ENCODE measurements at regions not wholly inside any gene's neighbourhood (a gene's known extent, or its start where the extent isn't known, plus 50 kb on each side); places are given as distances from the start of the nearest gene placed in this dataset.

DNA sequence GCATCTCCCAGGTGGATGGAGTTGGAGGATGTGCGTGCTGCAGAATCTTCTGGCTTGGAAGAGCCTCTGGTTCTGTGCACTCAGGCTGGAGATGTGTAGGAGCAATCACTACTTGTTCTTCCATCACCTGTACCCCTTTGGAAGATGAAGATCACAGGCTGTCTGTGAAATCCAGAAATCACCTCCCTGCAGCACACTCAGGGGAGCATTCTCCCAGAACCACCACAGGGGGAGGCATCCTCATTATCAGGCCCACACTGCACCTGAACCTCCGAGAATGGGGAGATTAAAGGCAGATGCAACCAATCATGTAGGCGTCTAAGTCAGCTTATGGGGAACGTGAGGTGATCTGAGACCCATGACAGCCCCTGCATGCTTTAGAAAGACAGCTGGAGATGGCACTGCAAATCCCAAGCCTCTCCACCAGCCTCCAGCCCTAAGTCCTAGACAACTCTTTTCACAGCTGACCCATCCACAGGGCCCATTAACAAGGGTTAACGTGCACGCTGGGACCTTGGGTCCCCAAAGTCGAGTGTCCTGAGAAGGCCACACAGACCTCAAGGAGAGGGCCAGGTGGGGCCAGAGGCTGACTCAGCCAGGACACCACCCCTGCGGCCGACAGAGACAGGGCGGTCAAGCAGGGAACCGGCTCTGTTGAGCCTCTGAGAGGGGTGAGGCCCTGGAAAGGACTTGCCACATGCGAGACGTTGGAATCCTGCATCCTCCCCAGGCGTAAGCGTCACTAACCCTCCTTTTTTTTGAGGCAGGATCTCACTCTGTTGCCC is 314.9 kb downstream of the EIPR1 start (continued):
- TF ChIP-seq, protein P1, sequence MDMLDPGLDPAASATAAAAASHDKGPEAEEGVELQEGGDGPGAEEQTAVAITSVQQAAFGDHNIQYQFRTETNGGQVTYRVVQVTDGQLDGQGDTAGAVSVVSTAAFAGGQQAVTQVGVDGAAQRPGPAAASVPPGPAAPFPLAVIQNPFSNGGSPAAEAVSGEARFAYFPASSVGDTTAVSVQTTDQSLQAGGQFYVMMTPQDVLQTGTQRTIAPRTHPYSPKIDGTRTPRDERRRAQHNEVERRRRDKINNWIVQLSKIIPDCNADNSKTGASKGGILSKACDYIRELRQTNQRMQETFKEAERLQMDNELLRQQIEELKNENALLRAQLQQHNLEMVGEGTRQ (IDR thresholded peaks at IDR 0.05; ENCODE audit: borderline replicate concordance, low read depth, low read length): no peak
- TF ChIP-seq FOXJ3 (CRISPR knock-in tag; IDR thresholded peaks at IDR 0.05): no peak
- no peak for TF ChIP-seq NFIC (IDR thresholded peaks at IDR 0.05; ENCODE audit: borderline replicate concordance)
- TF ChIP-seq GABPA (IDR thresholded peaks at IDR 0.05; ENCODE audit: low read depth): no peak

DNA sequence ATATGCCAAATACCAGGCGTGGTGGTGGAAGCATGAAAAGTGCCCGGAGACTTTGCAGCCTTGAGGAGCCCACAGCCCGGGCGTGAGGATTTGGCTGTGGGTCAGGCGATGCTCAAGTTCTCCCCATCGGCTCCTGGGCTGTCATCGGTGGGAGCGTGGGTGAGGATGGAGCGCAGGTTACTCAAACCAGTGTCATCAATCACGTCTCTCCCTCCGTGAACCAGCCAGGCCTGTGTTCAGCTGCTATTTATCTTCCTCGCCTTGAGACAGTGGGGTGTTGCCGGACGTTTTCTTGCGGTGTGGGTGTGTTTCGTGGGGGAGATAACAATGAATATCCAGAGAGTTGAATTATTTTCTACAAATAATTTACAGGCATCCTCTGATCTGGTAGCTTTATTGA is 317.6 kb downstream of the EIPR1 start:
- TF ChIP-seq RFX5 (IDR thresholded peaks at IDR 0.05; ENCODE audit: low read length): no peak
- no peak for TF ChIP-seq POLR2AphosphoS5 (IDR thresholded peaks at IDR 0.05; ENCODE audit: low read depth, low read length)
- TF ChIP-seq, protein P1 (IDR thresholded peaks at IDR 0.05; ENCODE audit: borderline replicate concordance, low read depth, low read length): no peak
- no peak for TF ChIP-seq EZH2phosphoT487 (IDR thresholded peaks at IDR 0.05; ENCODE audit: borderline replicate concordance, low read depth)
- no peak for TF ChIP-seq TAF1 (IDR thresholded peaks at IDR 0.05; ENCODE audit: borderline replicate concordance, low read depth, low read length)
- TF ChIP-seq GATA2 (CRISPR knock-in tag; IDR thresholded peaks at IDR 0.05): no peak
- no peak for TF ChIP-seq JUND (IDR thresholded peaks at IDR 0.05)
- Histone ChIP-seq H3K4me1 (ENCODE audit: control insufficient read depth in 1 of 2, insufficient read depth in 2 of 2, low read depth in 1 of 2, low read length in 1 of 2) (no peaks in the 10 kb centered on the region), H3K79me2 (ENCODE audit: insufficient read depth) (no peaks in the 10 kb centered on the region), H3K9me2 (no peaks in the 10 kb centered on the region), H3K9me3 (no peaks in the 10 kb centered on the region), H3K27ac (ENCODE audit: low read depth in 2 of 2, low read length in 1 of 2) (no peak overlapping the region), H3K27me3 (ENCODE audit: insufficient read depth) (no peaks in the 10 kb centered on the region), H3K4me3 (ENCODE audit: low read depth in 2 of 2, low read length in 1 of 2) (no peak overlapping the region), H2AFZ (ENCODE audit: low read depth) (no peak overlapping the region), H3K9ac (no peak overlapping the region), H3F3A (replicated peaks; ENCODE audit: insufficient read depth) (no peaks in the 10 kb centered on the region), H3K36me3 (replicated peaks in 1 of 2; ENCODE audit: control insufficient read depth in 1 of 2, insufficient read depth in 2 of 2, low read length in 1 of 2) (no peaks in the 10 kb centered on the region), H4K20me1 (ENCODE audit: insufficient read depth) (no peaks in the 10 kb centered on the region), H3K4me2 (no peak overlapping the region)
- no peak for DNase-seq
- ChIA-PET CTCF (no interaction called here), POLR2A (no interaction called here)
- WGBS (ENCODE audit: low lambda C conversion rate): 68% methylated on average over 16 of the region's 16 CpGs

DNA sequence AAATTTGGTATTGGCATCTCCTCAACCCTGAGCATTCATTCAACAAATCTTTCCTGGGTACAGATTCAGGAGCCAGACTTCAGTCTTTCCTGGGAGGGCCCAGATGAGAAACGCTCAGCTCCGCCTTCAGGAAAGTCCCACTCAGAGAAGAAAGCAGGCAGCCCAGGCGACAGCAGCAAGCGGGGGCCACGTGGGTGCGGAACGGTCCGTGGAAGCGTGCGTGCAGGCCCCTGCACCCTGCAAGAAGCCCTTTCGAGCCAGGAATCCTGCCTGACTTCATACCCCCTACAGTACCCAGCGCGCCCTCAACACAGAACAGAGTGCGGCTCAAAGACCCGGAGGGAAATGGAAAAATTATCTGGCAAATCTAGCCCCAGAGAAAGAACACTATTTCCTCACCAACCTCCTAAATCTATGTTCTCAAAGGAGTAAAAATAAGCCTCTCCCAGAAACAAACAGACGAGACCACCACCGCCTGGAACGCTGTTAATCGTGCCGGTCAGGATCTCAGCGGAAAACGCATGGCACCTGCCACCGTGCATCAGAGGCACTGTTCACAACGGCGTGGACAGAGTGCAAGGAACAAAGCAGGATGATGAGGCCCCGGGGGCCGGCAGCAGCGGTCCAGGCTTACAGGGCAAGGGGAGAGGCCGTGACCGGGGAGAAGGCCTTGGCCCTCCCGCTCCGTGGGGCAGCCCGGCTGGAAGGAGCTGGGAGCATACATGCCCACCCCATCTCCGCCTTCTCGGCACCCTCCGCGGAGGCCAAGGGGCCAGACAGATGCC is 318.3 kb downstream of the EIPR1 start:
- Histone ChIP-seq H3K9ac (no peak overlapping the region), H3K9me2 (no peaks in the 10 kb centered on the region), H3F3A (replicated peaks; ENCODE audit: insufficient read depth) (no peaks in the 10 kb centered on the region), H3K27ac (ENCODE audit: low read depth in 2 of 2, low read length in 1 of 2) (no peak overlapping the region), H3K4me2 (no peak overlapping the region), H2AFZ (ENCODE audit: low read depth) (no peak overlapping the region), H3K4me3 (ENCODE audit: low read depth in 2 of 2, low read length in 1 of 2) (no peak overlapping the region), H3K27me3 (ENCODE audit: insufficient read depth) (no peaks in the 10 kb centered on the region), H3K36me3 (replicated peaks in 1 of 2; ENCODE audit: control insufficient read depth in 1 of 2, insufficient read depth in 2 of 2, low read length in 1 of 2) (no peaks in the 10 kb centered on the region), H3K9me3 (no peaks in the 10 kb centered on the region), H4K20me1 (ENCODE audit: insufficient read depth) (no peaks in the 10 kb centered on the region), H3K79me2 (ENCODE audit: insufficient read depth) (no peaks in the 10 kb centered on the region), H3K4me1 (ENCODE audit: control insufficient read depth in 1 of 2, insufficient read depth in 2 of 2, low read depth in 1 of 2, low read length in 1 of 2) (no peaks in the 10 kb centered on the region; a peak in 1 of 4 replicates)
- POLR2A ChIA-PET: no interaction called here
- CTCF ChIA-PET: interaction anchor here (1.0 kb wide), 1 partner anchor 15 kb away, joined by 3 read pairs; no protein-coding TSS in a partner anchor
- WGBS (ENCODE audit: low lambda C conversion rate): 66% methylated on average over 32 of the region's 37 CpGs
- no peak for DNase-seq
- no peak for TF ChIP-seq YY1 (IDR thresholded peaks at IDR 0.05; ENCODE audit: low read depth)
- TF ChIP-seq FOSL2 (IDR thresholded peaks at IDR 0.05; ENCODE audit: borderline replicate concordance, low read depth): no peak
- TF ChIP-seq EZH2phosphoT487 (IDR thresholded peaks at IDR 0.05; ENCODE audit: borderline replicate concordance, low read depth): no peak
- TF ChIP-seq FOXJ3 (CRISPR knock-in tag; IDR thresholded peaks at IDR 0.05): no peak
- TF ChIP-seq, protein P1 (IDR thresholded peaks at IDR 0.05; ENCODE audit: borderline replicate concordance, low read depth, low read length): no peak
- TF ChIP-seq RXRA (IDR thresholded peaks at IDR 0.05; ENCODE audit: borderline replicate concordance, low read depth): no peak
- no peak for TF ChIP-seq SIN3A (IDR thresholded peaks at IDR 0.05; ENCODE audit: borderline replicate concordance, low read depth, low read length)
- no peak for TF ChIP-seq POLR2AphosphoS5 (IDR thresholded peaks at IDR 0.05; ENCODE audit: low read depth, low read length)
- TF ChIP-seq SMC3 (IDR thresholded peaks at IDR 0.05; ENCODE audit: low read depth, low read length): no peak
- no peak for TF ChIP-seq JUND (IDR thresholded peaks at IDR 0.05)
- TF ChIP-seq TEAD4 (IDR thresholded peaks at IDR 0.05; ENCODE audit: borderline replicate concordance, insufficient read depth): no peak
- TF ChIP-seq TAF1 (IDR thresholded peaks at IDR 0.05; ENCODE audit: borderline replicate concordance, low read depth, low read length): no peak
